GM21447 (cell line): ENCODE measurements at regions not wholly inside any gene's neighbourhood (a gene's known extent, or its start where the extent isn't known, plus 50 kb on each side); places are given as distances from the start of the nearest gene placed in this dataset.

Source experiments
- ATAC-seq: cut with Tn5 transposase; IDR thresholded peaks from one replicate; pipeline ENCODE4 v1.9.1; 2021; ENCODE audit not compliant: unreplicated experiment

DNA sequence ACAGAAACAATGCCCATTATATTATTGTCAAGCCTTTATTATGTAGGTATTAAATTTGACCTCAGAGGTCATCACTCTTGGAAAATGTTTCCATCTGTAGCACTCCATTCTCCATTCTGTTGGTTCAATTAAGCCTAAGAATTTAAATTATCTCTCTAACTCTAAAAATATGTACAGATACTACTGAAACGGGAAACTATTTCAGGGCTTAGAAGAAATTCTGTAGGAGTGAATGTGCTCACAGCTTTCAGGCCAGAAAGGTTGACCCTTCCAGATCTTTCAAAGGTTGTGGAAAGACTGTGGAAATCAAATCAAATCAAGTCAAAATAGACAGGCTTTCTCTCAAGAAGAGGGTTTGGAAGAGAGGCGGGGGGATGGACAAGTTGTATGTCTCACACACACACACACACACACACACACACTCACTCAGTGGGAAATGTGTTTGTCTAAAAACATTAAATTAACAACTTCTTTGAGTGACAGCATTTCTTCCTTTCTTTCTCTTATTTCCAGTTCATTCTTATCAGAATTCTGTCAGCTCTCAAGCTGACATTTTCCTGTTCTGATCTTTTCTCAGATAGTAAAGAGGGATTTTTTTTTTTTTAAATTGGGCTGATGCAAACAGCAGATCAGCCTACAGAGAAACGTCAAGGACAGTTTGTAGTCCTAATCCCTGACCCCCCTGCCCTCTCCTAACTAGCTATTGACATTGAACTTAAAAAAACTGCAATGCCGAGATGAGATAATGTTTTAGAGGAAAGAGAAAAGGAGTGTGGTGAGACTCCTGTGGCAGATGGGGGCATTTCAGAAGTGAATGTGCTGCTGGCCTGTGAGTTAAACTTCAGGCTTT, 139.0 kb upstream of the ZFHX3 start:
- ATAC-seq: no peak

DNA sequence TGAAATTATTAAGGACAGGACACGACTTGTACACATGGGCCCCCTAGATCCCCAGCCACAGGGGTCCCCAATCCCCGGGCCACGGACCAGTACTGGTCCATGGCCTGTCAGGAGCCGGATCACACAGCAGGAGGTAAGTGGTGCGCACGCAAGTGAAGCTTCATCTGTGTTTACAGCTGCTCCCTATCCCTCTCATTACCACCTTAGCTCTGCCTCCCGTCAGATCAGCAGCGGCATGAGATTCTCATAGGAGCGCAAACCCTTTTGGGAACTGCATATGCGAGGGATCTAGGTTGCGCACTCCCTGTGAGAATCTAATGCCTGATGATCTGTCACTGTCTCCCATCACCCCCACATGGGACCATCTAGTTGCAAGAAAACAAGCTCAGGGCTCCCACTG, 137.8 kb upstream of the ZFHX3 start:
- ATAC-seq: no peak

DNA sequence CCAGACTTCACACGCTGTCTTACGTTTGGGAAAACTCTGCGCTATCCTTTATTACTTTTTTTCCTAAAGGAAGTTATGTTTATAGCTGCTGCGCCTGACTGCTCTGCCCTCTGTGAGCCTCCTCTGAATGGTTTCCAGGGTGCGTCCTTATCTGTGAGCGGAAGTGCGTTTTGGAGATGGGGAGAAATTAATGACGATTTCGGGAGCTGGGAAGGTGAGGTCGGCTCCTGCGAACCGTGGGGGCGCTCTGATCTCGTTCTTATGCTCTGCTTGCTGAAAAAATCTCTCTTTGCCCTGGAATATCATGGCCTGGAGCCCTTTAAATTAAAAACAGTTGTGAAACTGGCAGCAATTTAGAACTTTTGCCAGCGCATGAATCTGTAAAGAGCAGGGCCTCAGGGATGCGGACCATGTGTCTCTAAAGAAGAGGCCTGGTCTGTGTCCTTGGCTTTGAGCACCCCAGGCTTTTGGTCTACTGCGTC, 135.7 kb upstream of the ZFHX3 start:
- ATAC-seq: no peak

DNA sequence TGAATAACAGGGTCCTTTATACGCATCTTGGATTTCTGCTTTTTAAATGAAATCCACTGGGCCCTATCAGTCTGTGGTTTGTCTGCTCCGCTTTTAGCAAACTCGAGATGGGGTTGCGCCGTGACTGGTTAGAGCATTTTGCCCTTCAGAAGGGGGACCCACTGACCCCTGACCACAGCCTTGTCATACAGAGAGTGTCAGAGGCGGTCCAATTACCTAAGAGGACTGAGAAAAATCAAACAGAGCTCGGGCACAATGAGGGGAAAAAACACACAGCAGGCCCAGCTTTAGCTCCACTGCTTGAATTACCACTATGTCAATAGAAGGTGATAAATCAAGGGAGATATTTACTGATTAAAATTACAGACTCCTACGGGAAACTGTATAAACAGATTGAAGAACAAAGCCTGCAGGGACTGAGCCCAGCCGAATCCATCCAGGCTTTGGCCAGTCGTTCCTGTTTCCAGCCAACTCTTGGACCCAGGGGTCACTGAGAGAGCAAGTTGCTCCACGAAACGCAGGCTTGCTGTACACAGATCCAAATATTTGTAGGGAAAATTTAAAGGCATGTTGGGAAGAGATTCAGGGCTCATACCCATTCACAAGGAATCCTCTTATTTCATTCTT, 131.9 kb upstream of the ZFHX3 start:
- ATAC-seq: no peak

DNA sequence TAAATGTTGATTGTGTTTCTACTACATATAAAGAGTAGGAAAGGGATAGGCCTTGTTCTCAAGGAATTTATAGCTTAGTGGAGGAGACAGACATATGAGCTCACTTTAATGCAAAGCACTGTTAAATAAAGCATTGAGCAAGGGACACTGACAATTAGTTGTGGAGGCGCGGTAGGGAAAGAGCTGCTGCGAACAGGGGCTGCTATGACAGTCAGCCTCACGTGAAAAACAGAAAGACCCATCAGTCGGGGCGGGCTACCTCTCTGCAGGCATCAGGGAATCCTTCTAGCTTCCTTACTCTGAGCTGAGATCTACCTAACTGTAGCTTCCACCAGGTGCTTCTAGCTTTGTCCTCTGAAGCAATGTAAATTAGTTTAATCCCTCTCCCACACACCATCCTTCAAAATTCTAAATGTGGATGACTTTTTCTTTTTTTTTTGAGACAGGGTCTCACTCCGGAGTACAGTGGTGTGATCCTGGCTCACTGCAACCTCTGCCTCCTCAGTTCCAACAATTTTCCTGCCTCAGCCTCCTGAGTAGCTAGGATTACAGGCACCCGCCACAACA, 129.9 kb upstream of the ZFHX3 start:
- no peak for ATAC-seq

DNA sequence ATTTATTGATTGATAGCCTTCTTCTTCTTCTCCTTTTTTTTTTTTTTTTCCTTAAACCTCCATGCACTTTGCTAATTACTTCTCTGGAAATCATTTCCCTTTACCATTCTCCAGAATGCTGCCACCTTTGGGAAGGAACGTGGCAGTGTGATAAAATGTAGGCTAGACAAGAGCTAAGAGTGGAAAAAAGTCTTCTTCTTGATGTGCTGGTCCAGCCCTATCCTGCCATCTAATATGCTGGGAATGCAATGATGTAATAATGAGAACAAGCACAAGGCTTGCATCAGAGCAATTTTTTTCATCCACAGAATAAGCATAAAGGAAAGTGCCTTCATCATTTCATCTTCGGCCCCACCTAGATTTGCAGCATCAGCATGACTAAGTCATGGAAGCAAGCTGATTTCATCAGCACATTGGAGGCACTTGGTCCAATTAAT, 128.7 kb upstream of the ZFHX3 start:
- no peak for ATAC-seq

DNA sequence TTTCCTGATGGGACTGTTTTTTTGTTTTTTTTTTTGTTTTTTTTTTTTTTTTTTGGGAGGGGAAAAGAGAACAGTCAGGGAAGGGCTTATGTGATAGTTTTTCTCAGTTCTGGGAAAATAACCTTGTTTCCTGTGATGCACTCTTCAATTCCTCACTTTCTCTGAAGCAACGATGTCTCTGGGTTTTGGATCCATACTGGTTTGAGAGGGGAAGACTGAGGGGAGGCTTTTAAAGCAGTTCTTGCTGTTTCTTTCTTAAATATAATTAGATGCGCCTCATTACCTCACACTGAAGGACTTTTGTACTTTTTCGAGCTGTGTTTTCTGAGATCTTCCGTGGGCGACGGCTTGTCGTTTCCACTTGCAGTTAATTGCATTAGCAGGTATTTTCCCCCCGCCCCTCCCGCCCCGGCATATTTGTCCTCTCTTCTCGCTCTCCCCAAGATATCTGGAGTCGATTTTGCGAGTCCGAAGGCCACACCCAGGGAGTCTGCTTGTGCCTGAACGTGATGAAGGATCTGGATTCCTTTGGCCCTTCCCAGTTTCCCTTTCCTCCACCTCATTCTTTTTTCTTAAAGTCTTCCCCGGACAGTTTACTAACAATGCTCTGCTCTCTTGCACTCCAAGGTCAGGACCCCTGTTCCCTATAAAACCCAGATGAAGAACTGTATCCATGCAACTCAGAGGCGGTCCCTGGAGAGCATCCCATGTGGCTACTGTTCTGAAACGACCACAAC, 125.2 kb upstream of the ZFHX3 start:
- no peak for ATAC-seq

DNA sequence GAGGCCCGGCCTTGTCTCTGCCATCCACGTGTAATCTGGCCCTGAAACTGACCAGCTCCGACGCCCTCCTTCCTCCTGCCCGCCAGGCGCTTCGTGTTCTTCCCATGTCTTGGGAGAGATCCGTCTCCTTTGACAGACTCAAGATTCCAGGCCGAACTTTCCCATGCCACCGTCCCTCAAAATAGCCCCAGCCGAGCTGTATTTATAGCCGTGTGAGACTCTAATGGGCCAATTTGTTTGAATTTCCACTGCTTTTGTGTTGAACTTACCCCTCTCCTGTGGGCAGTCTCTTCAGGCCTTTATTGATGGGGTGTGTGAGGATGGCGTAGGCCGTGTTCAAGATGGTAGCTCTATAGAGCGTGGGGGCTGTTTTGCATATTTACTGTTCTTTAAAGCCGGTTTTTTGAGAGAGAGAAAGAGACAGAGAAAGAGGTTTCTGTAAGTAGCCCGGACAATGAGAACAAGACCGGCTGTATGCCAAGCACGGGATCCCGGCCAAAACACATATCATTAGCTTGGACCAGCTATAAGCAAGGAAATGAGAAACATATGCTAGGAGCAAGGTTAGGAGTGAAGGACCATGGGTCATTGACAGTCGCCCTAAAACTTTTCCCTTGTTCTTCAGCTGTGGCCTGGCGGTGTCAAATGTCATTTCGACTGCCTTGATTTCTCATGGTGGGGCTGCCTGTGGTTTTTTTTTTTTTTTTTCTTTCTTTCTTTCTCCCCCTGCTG, 124.5 kb upstream of the ZFHX3 start:
- no peak for ATAC-seq

DNA sequence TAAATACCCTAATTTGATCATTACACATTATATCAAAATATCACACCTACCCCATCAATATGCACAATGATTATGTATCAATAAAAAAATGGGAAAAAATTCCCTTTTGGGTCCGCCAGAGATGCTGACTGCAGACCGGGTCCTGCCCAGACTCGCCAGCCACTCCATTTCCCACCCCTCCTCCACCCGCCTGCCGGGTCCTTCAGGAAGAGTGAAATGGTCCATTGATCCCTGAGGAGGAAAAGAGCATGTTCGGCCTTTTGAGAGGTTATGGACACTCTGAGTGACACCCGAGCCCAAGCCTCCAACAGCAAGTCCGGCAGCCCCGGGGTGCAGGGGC, 123.9 kb upstream of the ZFHX3 start:
- no peak for ATAC-seq

DNA sequence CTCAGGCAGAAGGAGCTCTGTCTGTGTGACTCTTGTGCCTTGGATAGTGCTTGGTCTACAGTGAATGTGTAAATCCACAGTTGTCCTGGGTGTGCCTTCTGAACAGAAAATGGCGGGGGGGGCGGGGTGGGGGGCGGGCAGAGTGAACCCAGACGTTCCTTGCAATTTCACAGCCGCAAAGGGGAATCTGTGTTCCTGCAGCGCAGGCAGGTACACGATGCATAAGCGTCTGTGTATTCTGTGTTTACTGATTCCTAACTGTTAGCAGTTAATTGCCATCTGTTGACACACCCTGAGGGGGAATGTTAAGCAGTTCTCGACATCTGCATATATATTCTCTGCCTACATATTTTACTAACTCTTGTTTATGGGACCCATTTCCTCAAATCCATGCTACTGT, 123.5 kb upstream of the ZFHX3 start:
- ATAC-seq: no peak

DNA sequence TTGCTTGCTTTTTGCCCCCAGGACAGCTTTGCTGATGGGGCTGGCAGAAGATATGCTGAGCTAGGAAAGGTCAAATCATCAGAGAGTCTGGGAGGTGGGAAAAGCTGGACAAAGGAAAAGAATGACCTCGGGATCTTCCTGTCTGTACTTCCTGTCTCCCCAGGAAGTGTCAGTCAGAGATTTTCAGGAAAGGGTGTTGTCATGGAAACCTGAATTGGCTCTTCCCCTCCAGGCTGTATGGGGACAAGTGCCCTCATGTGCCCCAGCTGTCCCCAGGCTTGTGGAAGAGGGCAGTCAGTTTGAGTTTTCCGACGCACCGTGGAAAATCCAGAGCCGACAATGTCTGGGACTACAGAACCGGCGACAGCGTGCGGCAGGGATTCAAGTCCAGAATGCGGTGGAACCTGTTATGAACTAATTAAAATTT, 122.7 kb upstream of the ZFHX3 start:
- ATAC-seq: no peak

DNA sequence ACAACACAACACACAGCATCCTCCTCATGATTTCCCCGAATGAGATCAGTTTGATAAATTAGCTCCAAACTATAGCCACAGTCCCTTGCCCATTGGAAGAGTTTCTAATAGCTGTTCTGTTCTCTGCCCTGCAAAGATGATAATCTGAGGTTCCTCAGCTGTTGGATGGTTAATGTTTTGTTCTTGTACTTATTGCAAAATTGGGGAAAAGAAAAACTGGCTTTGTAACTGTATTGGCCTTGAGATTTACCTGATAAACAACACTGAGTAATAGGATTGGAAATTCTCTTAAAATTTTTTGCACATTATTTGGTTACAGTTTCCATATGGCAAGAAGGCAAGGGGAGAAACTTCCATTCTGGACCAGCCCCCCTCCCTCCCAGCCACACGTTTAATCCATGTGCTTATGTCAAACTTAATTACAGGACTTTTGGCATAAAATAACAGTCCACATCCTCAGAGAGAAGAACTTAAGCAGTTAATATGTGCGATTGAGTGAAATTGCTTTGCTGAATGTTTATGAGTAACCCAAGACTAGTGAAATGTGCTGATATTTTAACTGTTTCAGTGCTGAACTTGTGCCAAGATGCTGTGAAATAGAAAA, 119.1 kb upstream of the ZFHX3 start:
- no peak for ATAC-seq

DNA sequence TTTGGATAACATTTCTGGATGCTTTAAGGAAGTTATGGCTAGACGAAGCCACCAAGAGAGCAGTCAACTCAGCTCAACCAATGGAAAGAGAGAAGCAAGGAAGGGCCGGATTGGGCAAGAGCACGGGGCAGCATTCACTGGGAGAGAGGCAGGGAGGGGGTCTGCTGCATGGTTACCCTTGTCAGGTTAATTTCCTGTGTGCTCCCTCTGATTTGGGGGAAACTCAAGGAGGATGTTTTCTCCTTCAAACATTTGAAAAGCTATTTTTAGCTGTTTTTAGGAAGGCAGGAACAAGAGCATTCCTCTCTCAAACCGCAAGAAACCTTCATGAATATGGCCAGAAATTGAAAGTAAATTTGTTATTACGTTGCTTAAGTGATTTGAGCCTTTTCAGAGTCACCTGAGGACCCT, 118.5 kb upstream of the ZFHX3 start:
- ATAC-seq: no peak

DNA sequence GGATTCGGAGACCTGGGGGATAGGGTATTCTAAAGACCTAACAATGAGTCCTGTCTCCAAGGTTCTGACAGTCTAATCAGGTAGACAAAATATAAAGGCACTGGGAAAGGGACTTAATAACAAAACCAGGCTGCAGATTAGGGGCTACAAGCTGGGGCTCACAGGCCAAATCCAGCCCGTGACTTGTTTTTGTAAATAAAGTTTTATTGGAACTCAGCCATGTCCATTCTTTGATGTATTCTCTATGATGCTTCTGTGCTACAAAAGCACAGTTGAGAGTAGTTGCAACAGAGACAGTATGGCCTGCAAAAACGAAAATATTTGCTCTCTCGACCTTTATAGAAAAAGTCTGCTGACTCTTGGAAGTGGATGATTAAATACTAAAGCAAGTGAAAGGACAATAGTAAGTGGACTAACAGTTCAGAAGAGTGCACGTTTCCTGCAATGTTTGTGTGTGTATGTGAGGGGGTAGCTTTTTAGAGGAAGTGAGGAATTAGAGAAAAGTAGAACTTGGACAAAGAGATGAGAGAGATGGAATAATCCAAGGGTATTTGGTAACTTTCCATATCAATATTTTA, 115.4 kb upstream of the ZFHX3 start:
- ATAC-seq: no peak

DNA sequence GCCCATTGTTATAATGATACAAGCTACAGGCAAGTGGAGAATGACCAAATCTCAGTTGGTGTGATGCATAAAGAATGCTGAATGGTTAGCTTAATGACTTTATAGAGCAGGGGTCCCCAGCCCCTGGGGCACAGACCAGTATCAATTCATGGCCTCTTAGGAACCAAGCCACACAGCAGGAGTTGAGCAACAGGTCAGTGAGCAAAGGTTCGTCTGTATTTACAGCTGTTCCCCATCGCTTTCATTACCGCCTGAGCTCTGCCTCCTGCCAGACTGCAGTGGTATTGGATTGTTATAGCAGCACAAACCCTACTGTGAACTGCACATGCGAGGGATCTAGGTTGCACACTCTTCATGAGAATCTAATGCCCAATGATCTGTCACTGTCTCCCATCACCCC, 114.0 kb upstream of the ZFHX3 start:
- no peak for ATAC-seq

DNA sequence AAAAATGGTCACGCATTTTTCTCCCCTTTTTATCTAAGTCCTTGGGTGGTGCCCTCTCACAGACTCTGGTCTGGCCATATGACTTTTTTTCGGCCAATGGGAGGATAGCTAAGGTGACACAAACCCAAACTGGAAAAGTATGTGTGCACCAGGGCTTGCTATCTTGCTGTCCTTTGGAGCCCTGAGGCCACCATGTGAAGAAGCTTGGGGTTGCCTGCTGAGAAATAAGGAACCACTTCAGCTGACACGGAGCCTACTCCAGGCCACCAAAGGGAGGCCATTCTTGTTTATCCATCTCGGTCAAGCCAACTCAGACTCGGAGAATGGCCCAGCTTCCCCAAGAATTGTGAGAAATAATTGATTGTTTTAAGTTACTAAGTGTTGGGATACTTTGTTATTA, 111.4 kb upstream of the ZFHX3 start:
- ATAC-seq: no peak

DNA sequence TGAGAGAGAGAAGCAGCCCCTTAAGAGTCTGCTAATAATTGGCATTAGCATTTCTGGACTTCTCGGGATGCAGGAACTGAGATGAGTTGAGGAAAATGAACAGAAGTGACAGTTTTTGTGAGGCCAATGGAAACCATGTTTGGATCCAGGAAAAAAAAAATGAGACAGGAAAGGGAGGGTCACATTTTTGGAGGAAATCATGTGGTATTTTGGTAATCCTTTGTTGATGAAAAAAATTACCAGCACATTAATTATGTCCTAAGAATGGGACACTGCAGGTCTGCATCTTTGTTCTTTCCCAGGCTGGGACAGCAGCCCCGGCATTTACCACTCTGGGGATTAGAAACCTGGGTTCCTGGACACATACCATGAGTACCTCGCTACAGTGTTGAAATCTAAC, 109.9 kb upstream of the ZFHX3 start:
- no peak for ATAC-seq

DNA sequence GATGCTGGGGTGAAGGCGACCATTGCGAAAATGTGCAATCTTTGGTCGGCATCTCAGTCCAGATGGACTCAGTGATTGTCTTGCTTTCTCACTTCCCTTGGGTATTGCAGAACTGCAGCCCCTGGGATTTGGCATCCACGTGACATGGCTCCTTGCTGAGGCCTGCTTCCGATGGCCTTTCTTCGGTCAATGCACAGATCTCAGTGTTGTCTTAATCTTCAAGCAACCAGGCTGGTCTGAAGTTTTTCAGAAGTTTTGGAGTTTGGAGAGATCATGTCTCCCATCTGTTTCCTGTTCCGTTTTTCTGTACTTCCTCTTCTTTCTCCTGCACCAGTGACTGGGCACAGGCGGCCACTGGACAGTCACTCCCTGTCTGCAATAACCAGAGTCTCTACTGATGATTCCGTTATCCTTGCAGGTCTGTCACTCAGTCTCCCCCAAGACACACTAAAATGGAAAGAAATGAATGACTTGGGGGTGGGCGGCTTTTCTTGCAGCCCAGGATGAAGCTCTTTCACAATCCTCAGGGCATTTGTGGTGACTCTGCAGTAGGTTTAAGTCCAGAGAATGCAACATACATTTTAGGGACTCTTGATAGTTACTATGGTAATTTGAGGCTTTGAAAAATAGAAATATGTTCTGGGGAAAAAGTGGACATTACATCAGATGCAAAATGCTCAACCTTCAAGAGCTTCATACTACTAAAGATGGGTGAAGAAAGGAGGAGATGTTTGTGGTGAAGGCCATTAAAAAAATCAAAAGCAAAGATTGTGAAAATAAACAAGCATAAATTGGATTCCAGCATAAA, 106.3 kb upstream of the ZFHX3 start:
- ATAC-seq: no peak

DNA sequence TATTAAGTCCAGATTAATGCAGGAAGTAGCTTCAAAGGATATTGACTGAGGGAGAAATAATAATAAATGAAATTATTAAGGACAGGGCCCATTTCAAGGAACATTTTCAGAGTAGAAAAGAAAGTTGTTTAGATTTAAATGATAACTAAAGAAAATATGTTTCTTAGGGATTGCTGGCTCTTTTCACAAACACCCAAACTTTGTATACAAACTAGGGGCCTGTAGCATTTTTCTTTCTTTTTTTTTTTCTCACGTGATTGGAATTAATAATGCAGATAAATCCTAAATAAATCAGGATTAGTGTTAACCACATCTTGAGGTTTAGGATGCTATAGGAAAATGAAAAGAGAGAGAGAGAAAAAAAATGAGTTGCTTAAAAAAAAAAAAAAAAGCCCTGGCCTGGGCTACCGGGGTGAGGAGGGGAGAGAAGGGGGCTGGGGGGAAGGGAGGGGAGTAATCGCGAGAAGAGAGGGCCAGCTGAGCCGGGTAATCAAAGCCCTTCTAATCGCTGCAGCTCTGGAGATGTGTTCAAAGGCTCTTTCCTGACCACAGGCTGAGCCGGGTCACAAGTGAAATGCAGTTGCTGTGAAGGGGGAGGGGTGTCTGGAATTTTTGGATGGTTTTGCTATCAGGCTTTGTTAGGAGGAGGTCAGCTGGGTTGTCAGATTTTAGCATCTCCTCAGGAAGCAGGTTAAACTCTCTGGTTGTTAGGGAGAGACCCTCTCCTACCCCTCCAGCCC, 104.6 kb upstream of the ZFHX3 start:
- no peak for ATAC-seq
